Neural cell (in vitro differentiated cells): ENCODE measurements at regions not wholly inside any gene's neighbourhood (a gene's known extent, or its start where the extent isn't known, plus 50 kb on each side); places are given as distances from the start of the nearest gene placed in this dataset.
A peak's percentile ranks its signal among the peaks of the same experiment; 100 is the strongest.

ENCODE experiments used
- H2AFZ ChIP-seq: fragments of 200-600, 300-800 bp; sonication (generic), shearing (Covaris generic); 2 replicates; pipeline ENCODE4 v1.6.0; 2014; ENCODE audit warnings: low read depth, mild to moderate bottlenecking, antibody characterized with exemption, low read length, moderate library complexity
- H3F3A ChIP-seq: fragments of 200-600 bp; shearing (Covaris generic); 2 replicates; pipeline ENCODE4 v1.6.1; 2016; ENCODE audit warnings: mild to moderate bottlenecking, moderate library complexity, mixed read lengths, antibody characterized with exemption, low read length; ENCODE audit not compliant: insufficient read depth, poor library complexity, severe bottlenecking
- H3K27ac ChIP-seq: fragments of 200-600, 300-800 bp; sonication (generic), shearing (Covaris generic); 2 replicates; pipeline ENCODE4 v1.5.1; 2014; ENCODE audit warnings: mild to moderate bottlenecking, low read length, moderate library complexity
- H3K27me3 ChIP-seq: fragments of 300-800, 200-600 bp; sonication (generic), shearing (Covaris generic); 2 replicates; pipeline ENCODE4 v1.6.0; 2014; ENCODE audit warnings: mild to moderate bottlenecking, low read depth, low read length, moderate library complexity; ENCODE audit not compliant: insufficient read depth
- H3K36me3 ChIP-seq: fragments of 300-800, 200-600 bp; sonication (generic), shearing (Covaris generic); 2 replicates; pipeline ENCODE4 v1.5.1; 2014; ENCODE audit warnings: mild to moderate bottlenecking, antibody characterized with exemption, low read length, moderate library complexity; ENCODE audit not compliant: insufficient read depth
- H3K4me2 ChIP-seq: fragments of 300-800, 200-600 bp; sonication (generic), shearing (Covaris generic); 2 replicates; pipeline ENCODE4 v1.6.0; 2014; ENCODE audit warnings: mild to moderate bottlenecking, low read length
- H3K4me3 ChIP-seq: fragments of 300-800, 200-600 bp; sonication (generic), shearing (Covaris generic); 2 replicates; pipeline ENCODE4 v1.5.1; 2014; ENCODE audit warnings: mild to moderate bottlenecking, low read length, moderate library complexity
- H3K79me2 ChIP-seq: fragments of 200-600 bp; shearing (Covaris generic); replicated peaks from 2 replicates; pipeline ENCODE4 v1.6.0; 2014; ENCODE audit warnings: mild to moderate bottlenecking, low read length, moderate library complexity; ENCODE audit not compliant: insufficient read depth
- H3K9ac ChIP-seq: fragments of 300-800, 200-600 bp; sonication (generic), shearing (Covaris generic); 2 replicates; pipeline ENCODE4 v1.6.1; 2016; ENCODE audit warnings: mild to moderate bottlenecking, low read length, mixed read lengths
- H3K9me2 ChIP-seq: fragments of 200-600 bp; shearing (Covaris generic); 2 replicates; pipeline ENCODE4 v1.6.1; 2016; ENCODE audit warnings: mild to moderate bottlenecking, low read length, mixed read lengths; ENCODE audit not compliant: insufficient read depth
- H3K9me3 ChIP-seq: fragments of 200-600, 300-800 bp; sonication (generic), shearing (Covaris generic); 2 replicates; pipeline ENCODE4 v1.6.1; 2016; ENCODE audit warnings: mild to moderate bottlenecking, mixed run types, low read length, moderate library complexity, mixed read lengths
- H4K20me1 ChIP-seq: fragments of 200-600 bp; shearing (Covaris generic); 2 replicates; pipeline ENCODE4 v1.6.1; 2016; ENCODE audit warnings: mild to moderate bottlenecking, mixed run types; ENCODE audit not compliant: insufficient read depth
- CTCF ChIP-seq: fragments of 450-650 bp; IDR thresholded peaks from 2 replicates; pipeline ENCODE4 v1.5.1; 2014; ENCODE audit warnings: antibody characterized with exemption, mild to moderate bottlenecking, moderate library complexity; ENCODE audit not compliant: poor library complexity, severe bottlenecking
- EP300 ChIP-seq: fragments of 450-650 bp; conservative IDR thresholded peaks from 2 replicates; pipeline ENCODE4 v1.6.1; 2014; ENCODE audit warnings: antibody characterized with exemption, mild to moderate bottlenecking, moderate library complexity; ENCODE audit not compliant: poor library complexity, severe bottlenecking
- EZH2 ChIP-seq: fragments of 200-600, 300-800 bp; shearing (Covaris generic), sonication (generic); IDR thresholded peaks from 2 replicates; pipeline ENCODE4 v1.6.1; 2014; ENCODE audit warnings: antibody characterized with exemption, low read length, borderline replicate concordance, mild to moderate bottlenecking; ENCODE audit not compliant: insufficient read depth, poor library complexity, severe bottlenecking
- MXI1 ChIP-seq: fragments of 450-650 bp; conservative IDR thresholded peaks from 2 replicates; pipeline ENCODE4 v1.6.1; 2014; ENCODE audit warnings: antibody characterized with exemption, mild to moderate bottlenecking; ENCODE audit not compliant: poor library complexity, severe bottlenecking
- POLR2AphosphoS5 ChIP-seq: IDR thresholded peaks from 2 replicates; pipeline ENCODE4 v1.6.1; 2012
- RAD21 ChIP-seq: fragments of 450-650 bp; conservative IDR thresholded peaks from 2 replicates; pipeline ENCODE4 v1.6.1; 2014; ENCODE audit warnings: antibody characterized with exemption, mild to moderate bottlenecking, moderate library complexity
- REST ChIP-seq: IDR thresholded peaks from 2 replicates; pipeline ENCODE4 v1.6.1; 2012; ENCODE audit warnings: borderline replicate concordance
- SMC3 ChIP-seq: fragments of 450-650 bp; conservative IDR thresholded peaks from 2 replicates; pipeline ENCODE4 v1.6.1; 2014; ENCODE audit warnings: antibody characterized with exemption, mild to moderate bottlenecking, moderate library complexity; ENCODE audit not compliant: poor library complexity
- TAF1 ChIP-seq: IDR thresholded peaks from 2 replicates; pipeline ENCODE4 v1.6.1; 2012; ENCODE audit warnings: low read depth

- TF ChIP-seq EP300 (no peak), CTCF (peak; percentile 18), SMC3 (no peak), RAD21 (peak; percentile 21), MXI1 (no peak)
- H3K27ac ChIP-seq, result no peak overlapping the region
- H3K9me2 ChIP-seq, result no peaks in the 10 kb centered on the region
- no peaks in the 10 kb centered on the region for H4K20me1 ChIP-seq
- no peak overlapping the region for H2AFZ ChIP-seq
- H3F3A ChIP-seq, result no peaks in the 10 kb centered on the region
- no peaks in the 10 kb centered on the region for H3K79me2 ChIP-seq
- H3K4me2 ChIP-seq, result no peak overlapping the region
- no peaks in the 10 kb centered on the region for H3K9me3 ChIP-seq
- H3K36me3 ChIP-seq, result no peaks in the 10 kb centered on the region
- H3K27me3 ChIP-seq, result no peaks in the 10 kb centered on the region
- H3K9ac ChIP-seq, result no peak overlapping the region
- no peak overlapping the region for H3K4me3 ChIP-seq
These were observed 104.1 kb upstream of the FOXP2 start for GRCh38 chr7:114310345-114311110.

- Histone ChIP-seq H3K4me3 (no peak overlapping the region), H3K27me3 (no peaks in the 10 kb centered on the region), H3K79me2 (no peaks in the 10 kb centered on the region), H4K20me1 (no peaks in the 10 kb centered on the region), H2AFZ (no peak overlapping the region), H3K9me2 (no peaks in the 10 kb centered on the region), H3K9ac (no peak overlapping the region), H3K36me3 (no peaks in the 10 kb centered on the region), H3K4me2 (no peak overlapping the region), H3K27ac (no peak overlapping the region), H3F3A (no peaks in the 10 kb centered on the region), H3K9me3 (no peaks in the 10 kb centered on the region)
- TF ChIP-seq POLR2AphosphoS5, result no peak
- no peak for TF ChIP-seq TAF1
- TF ChIP-seq MXI1, result no peak
- no peak for TF ChIP-seq SMC3
- TF ChIP-seq RAD21, result no peak
- TF ChIP-seq CTCF, result no peak
- no peak for TF ChIP-seq REST
- no peak for TF ChIP-seq EZH2
- TF ChIP-seq EP300, result no peak
These were observed 104.9 kb upstream of the FOXP2 start for GRCh38 chr7:114309729-114310128.
